ENCODE measurements at regions not wholly inside any gene's neighbourhood (a gene's known extent, or its start where the extent isn't known, plus 50 kb on each side); places are given as distances from the start of the nearest gene placed in this dataset.

DNA sequence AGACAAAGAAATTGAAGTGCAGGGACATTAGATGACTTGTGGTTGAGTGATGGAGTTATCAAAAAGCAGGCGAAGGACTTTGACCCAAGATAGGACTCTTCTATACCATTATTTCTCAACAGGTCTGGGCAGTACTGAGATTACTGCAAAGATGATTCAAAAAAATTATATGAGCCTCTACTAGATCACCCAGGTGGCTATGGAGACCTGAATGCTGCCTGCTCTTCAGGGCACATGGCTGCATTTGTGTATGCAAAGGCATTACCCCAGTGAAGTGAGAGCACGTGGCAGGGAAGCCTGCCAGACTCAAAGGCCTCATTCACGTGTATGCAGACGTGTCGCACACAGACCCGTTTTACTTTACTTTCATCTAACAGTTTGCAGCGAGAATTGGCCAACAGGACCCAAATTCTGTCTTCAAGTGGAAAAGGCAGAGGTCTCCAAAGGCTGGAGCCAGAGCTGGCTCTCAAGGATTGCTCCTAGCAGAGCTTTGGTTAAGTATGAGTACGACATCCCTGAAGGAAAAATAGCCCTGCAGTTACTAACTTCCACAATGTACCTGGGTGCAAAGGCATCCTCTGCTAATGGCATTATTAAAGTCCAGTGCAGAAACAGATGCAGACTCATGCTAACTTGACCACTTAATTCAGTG is 113.8 kb upstream of the ARMC2 start:
- TF ChIP-seq POLR2A (IDR thresholded peaks at IDR 0.05): no peak
- TF ChIP-seq EP300 (IDR thresholded peaks at IDR 0.05): no peak
- no peak for TF ChIP-seq POLR2AphosphoS5 (IDR thresholded peaks at IDR 0.05)
- H3K4me3 ChIP-seq: no peak overlapping the region
- H3K9me3 ChIP-seq: no peaks in the 10 kb centered on the region
- 63 to 76% (median 68%) methylated on average over 8 of the region's 8 CpGs for WGBS, 5 donors
- peak overlapping the region in 2 of 5 donors; percentile 17 to 40 for H3K27ac ChIP-seq
- H3K27me3 ChIP-seq: no peaks in the 10 kb centered on the region
- intact Hi-C loops (cut with DNase I; ENCODE audit: low total_unique reads): no loop called here
- peak in 1 of 2 donors; percentile 38 for DNase-seq
- H3K4me1 ChIP-seq: peaks cover 0 to 34% (median 7%) of the 10 kb centered on the region in 4 donors
- H3K36me3 ChIP-seq: no peaks in the 10 kb centered on the region

- peak overlapping the region in 2 of 5 donors; percentile 40 to 58 for H3K27ac ChIP-seq
- no peak for TF ChIP-seq POLR2AphosphoS5 (IDR thresholded peaks at IDR 0.05)
- no peak for TF ChIP-seq EP300 (IDR thresholded peaks at IDR 0.05)
- TF ChIP-seq, protein P1, sequence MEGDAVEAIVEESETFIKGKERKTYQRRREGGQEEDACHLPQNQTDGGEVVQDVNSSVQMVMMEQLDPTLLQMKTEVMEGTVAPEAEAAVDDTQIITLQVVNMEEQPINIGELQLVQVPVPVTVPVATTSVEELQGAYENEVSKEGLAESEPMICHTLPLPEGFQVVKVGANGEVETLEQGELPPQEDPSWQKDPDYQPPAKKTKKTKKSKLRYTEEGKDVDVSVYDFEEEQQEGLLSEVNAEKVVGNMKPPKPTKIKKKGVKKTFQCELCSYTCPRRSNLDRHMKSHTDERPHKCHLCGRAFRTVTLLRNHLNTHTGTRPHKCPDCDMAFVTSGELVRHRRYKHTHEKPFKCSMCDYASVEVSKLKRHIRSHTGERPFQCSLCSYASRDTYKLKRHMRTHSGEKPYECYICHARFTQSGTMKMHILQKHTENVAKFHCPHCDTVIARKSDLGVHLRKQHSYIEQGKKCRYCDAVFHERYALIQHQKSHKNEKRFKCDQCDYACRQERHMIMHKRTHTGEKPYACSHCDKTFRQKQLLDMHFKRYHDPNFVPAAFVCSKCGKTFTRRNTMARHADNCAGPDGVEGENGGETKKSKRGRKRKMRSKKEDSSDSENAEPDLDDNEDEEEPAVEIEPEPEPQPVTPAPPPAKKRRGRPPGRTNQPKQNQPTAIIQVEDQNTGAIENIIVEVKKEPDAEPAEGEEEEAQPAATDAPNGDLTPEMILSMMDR (IDR thresholded peaks at IDR 0.05): no peak
- no peak for TF ChIP-seq POLR2A (IDR thresholded peaks at IDR 0.05)
- no peak overlapping the region for H3K4me3 ChIP-seq
- intact Hi-C loops (cut with DNase I; ENCODE audit: low total_unique reads): no loop called here
- no peaks in the 10 kb centered on the region for H3K36me3 ChIP-seq
- no peaks in the 10 kb centered on the region for H3K27me3 ChIP-seq
- no peaks in the 10 kb centered on the region for H3K9me3 ChIP-seq
- H3K4me1 ChIP-seq: peaks cover 0 to 44% (median 14%) of the 10 kb centered on the region in 4 donors
- no peak for DNase-seq
- WGBS, 5 donors: 90 to 94% (median 92%) methylated on average over 2 of the region's 2 CpGs
Observed at GRCh38 chr6:108735310-108736001, 112.8 kb upstream of the ARMC2 start.

- TF ChIP-seq, protein P1 (IDR thresholded peaks at IDR 0.05): no peak
- no peak for TF ChIP-seq EP300 (IDR thresholded peaks at IDR 0.05)
- no peak for TF ChIP-seq POLR2A (IDR thresholded peaks at IDR 0.05)
- no peak for TF ChIP-seq POLR2AphosphoS5 (IDR thresholded peaks at IDR 0.05)
- intact Hi-C loops (cut with DNase I; ENCODE audit: low total_unique reads): no loop called here
Observed at GRCh38 chr6:108736002-108736361, 112.2 kb upstream of the ARMC2 start.

DNA sequence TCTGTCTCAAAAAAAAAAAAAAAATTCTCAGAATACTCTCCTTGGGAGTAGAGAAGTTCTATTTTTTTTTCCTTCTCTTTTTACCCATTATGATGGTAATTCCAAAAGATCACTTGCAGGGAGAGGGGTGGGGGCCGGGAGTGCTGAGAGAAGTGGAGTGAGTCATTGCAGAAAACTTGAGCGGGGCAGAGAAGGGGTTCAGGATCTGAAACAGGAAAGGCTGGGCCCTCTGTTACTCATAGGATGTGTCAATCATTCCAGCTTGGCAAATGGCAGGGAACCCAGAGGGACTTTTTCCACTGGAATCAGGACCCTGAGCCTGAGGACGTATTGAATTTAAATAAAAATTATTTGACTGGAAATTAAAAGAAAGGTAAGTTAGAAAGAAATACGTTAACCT is 111.4 kb upstream of the ARMC2 start:
- intact Hi-C loops (cut with DNase I; ENCODE audit: low total_unique reads): no loop called here
- H3K27me3 ChIP-seq: no peaks in the 10 kb centered on the region
- peak in 1 of 2 donors; percentile 49 for DNase-seq
- TF ChIP-seq POLR2A (IDR thresholded peaks at IDR 0.05) (no peak), POLR2AphosphoS5 (IDR thresholded peaks at IDR 0.05) (no peak)
- H3K4me1 ChIP-seq: peaks cover 0 to 45% (median 18%) of the 10 kb centered on the region in 4 donors
- 29 to 60% (median 48%) methylated on average over 4 of the region's 4 CpGs for WGBS, 5 donors
- H3K36me3 ChIP-seq: no peaks in the 10 kb centered on the region
- H3K27ac ChIP-seq: peak overlapping the region in 2 of 5 donors; percentile 46 to 47
- H3K4me3 ChIP-seq: no peak overlapping the region
- no peaks in the 10 kb centered on the region for H3K9me3 ChIP-seq

More at GRCh38 chr6:108736002-108736361, 112.2 kb upstream of the ARMC2 start:
- whole genome bisulfite sequencing, 5 donors: 45 to 70% (median 59%) methylated on average over 7 of the region's 7 CpGs
- peak in 1 of 2 donors; percentile 39 for DNase-seq
- Histone ChIP-seq H3K9me3 (no peaks in the 10 kb centered on the region), H3K27me3 (no peaks in the 10 kb centered on the region), H3K27ac (peak overlapping the region in 2 of 5 donors; percentile 40 to 58), H3K36me3 (no peaks in the 10 kb centered on the region), H3K4me3 (no peak overlapping the region), H3K4me1 (peaks cover 0 to 41% (median 14%) of the 10 kb centered on the region in 4 donors)

DNA sequence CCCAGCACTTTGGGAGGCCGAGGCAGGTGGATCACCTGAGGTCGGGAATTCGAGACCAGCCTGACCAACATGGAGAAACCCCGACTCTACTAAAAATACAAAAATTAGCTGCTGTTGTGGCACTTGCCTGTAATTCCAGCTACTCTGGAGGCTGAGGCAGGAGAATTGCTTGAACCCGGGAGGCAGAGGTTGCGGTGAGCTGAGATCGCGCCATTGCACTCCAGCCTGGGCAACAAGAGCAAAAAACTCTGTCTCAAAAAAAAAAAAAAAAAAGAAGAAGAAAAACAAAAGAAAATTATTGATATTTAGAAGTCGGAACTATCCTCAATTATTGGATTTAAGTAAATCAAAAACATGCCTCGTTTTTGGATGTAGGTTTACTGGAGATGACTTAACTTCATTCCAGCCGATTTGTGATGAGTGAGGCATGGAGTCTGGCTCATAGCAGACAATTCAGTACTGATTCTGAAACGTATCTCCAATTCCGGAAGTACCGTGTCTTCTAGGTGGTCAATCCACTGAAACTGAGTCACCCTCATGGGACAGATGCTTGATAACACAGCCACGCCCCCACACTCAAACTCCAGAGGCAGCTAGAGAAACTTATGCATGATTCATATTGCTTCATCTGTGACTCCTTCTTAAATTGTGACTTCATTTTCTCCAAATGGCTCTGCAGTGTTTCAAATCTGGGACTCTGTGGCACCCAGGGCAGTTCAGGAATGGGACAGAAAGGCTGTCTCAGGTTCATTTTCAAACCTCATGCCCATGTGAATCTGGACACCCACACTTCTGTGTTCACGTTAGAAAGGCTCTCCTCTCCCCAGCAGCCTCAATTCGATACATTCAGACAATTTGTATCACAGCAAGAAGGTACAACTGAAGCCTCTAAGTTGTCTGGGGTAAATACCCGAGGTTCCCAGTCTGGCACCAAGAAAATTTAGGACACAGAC is 110.4 kb upstream of the ARMC2 start:
- Histone ChIP-seq H3K4me3 (no peak overlapping the region), H3K4me1 (peaks cover 0 to 52% (median 18%) of the 10 kb centered on the region in 4 donors), H3K27me3 (no peaks in the 10 kb centered on the region), H3K36me3 (no peaks in the 10 kb centered on the region), H3K9me3 (no peaks in the 10 kb centered on the region), H3K27ac (peak overlapping the region in 2 of 5 donors; percentile 46 to 47)
- TF ChIP-seq POLR2AphosphoS5 (IDR thresholded peaks at IDR 0.05): peak in 1 of 3 donors; percentile 34
- no peak for TF ChIP-seq POLR2A (IDR thresholded peaks at IDR 0.05)
- no peak for TF ChIP-seq EP300 (IDR thresholded peaks at IDR 0.05)
- TF ChIP-seq, protein P1 (IDR thresholded peaks at IDR 0.05): no peak
- DNase-seq: peak in 1 of 2 donors; percentile 48
- intact Hi-C loops (cut with DNase I; ENCODE audit: low total_unique reads): no loop called here
- 86 to 89% (median 88%) methylated on average over 18 of the region's 18 CpGs for WGBS, 5 donors

Data from stomach (tissue), 8 donors.